T-helper 2 cell treated with Interferon-gamma antibody and Interleukin-4, amounts not matched to agents 5 μg/mL and 100 μg/mL, for 36 hours (primary cell): ENCODE measurements at regions not wholly inside any gene's neighbourhood (a gene's known extent, or its start where the extent isn't known, plus 50 kb on each side); places are given as distances from the start of the nearest gene placed in this dataset.

Experiments used
- DNase-seq: peaks from one replicate; pipeline ENCODE4 v3.0.0; 2021; ENCODE audit warnings: low spot score
- H3K27ac Mint-ChIP-seq: one replicate; pipeline ENCODE4 v1.8.0; 2021; ENCODE audit warnings: mild to moderate bottlenecking, mixed read lengths
- H3K27me3 Mint-ChIP-seq: one replicate; pipeline ENCODE4 v1.8.0; 2021; ENCODE audit warnings: low read depth, mixed read lengths
- H3K36me3 Mint-ChIP-seq: one replicate; pipeline ENCODE4 v1.8.0; 2021; ENCODE audit warnings: low read depth, mixed read lengths
- H3K4me1 Mint-ChIP-seq: one replicate; pipeline ENCODE4 v1.8.0; 2021; ENCODE audit warnings: low read depth, mixed read lengths
- H3K4me3 Mint-ChIP-seq: one replicate; pipeline ENCODE4 v1.8.0; 2022; ENCODE audit warnings: mild to moderate bottlenecking, moderate library complexity, mixed read lengths
- H3K9me3 Mint-ChIP-seq: one replicate; pipeline ENCODE4 v1.8.0; 2021; ENCODE audit warnings: mixed read lengths

GRCh38 chr4:123841447-123842121, 445.0 kb downstream of the SPRY1 start:
- no peaks in the 10 kb centered on the region for H3K27me3 Mint-ChIP-seq
- no peaks in the 10 kb centered on the region for H3K36me3 Mint-ChIP-seq
- H3K9me3 Mint-ChIP-seq, result no peaks in the 10 kb centered on the region
- H3K27ac Mint-ChIP-seq, result no peak overlapping the region
- H3K4me1 Mint-ChIP-seq, result no peaks in the 10 kb centered on the region
- no peak for DNase-seq
- H3K4me3 Mint-ChIP-seq, result no peak overlapping the region

DNA sequence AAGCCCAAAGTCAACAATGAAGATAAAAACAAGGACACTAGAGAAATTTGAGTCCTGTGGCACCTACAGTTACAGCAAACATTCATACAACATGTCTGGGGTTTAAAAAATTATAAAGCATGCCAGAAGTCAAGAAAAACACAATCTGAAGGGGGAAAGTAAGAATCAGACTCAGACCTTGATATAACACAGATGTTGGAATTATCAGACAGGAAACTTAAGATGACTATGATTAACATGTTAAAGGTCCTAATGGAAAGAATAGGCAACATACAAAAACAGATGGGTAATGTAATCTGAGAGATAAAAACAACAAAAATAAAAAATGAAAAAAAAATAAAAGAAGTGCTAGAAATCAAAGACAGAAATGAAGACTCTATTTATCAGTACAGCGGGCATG, 446.5 kb downstream of the SPRY1 start:
- no peak for DNase-seq

DNA sequence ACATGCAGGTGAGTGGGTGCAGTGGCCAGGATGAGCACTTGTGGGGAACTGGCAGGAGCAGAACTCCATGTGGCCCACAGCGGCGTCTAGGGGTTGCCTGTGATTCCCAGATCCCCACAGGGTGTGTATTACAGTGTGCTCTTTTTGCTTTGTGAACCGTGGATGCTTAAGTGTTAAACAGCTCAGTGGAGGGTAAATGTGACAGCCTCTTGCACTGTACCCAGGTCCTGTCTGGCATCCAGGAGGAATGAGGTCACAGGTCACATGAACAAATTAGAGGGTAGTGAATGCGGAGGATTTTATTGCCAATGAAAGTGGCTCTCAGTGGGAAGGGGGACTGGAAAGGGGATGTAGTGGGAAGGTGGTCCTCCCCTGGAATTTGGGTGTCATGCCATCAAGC, 447.8 kb downstream of the SPRY1 start:
- Mint-ChIP-seq H3K4me3 (no peak overlapping the region), H3K27me3 (no peaks in the 10 kb centered on the region), H3K9me3 (no peaks in the 10 kb centered on the region), H3K36me3 (no peaks in the 10 kb centered on the region), H3K4me1 (no peaks in the 10 kb centered on the region), H3K27ac (no peak overlapping the region)
- DNase-seq, result no peak

More for the DNA sequence above, 446.5 kb downstream of the SPRY1 start:
- Mint-ChIP-seq H3K9me3 (no peaks in the 10 kb centered on the region), H3K27me3 (no peaks in the 10 kb centered on the region), H3K4me1 (no peaks in the 10 kb centered on the region), H3K36me3 (no peaks in the 10 kb centered on the region), H3K27ac (no peak overlapping the region), H3K4me3 (no peak overlapping the region)

- Mint-ChIP-seq H3K4me3 (no peak overlapping the region), H3K4me1 (no peaks in the 10 kb centered on the region), H3K27ac (no peak overlapping the region), H3K36me3 (no peaks in the 10 kb centered on the region), H3K9me3 (no peaks in the 10 kb centered on the region), H3K27me3 (no peaks in the 10 kb centered on the region)
- no peak for DNase-seq
These were observed 449.5 kb downstream of the SPRY1 start for GRCh38 chr4:123846092-123846491.

DNA sequence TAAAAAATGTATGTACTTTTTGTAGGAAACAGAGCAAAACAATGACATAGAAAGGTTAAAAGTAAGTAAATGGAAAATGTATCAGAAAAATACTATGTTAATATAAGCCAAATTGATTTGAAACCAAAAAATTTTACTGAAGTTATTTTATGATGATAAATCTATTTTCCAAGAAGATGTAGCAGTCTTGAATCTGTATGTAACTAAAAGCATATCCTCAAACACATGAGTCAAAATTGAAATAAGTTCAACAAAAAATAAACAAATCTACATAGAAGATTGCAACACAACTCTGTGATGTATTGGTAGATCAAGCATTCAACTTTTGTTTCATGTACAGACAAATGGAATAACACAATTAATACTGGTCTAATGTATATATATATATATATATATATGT, 450.0 kb downstream of the SPRY1 start:
- no peak for DNase-seq
- no peak overlapping the region for H3K27ac Mint-ChIP-seq
- no peaks in the 10 kb centered on the region for H3K4me1 Mint-ChIP-seq
- H3K4me3 Mint-ChIP-seq, result no peak overlapping the region
- H3K27me3 Mint-ChIP-seq, result no peaks in the 10 kb centered on the region
- no peaks in the 10 kb centered on the region for H3K36me3 Mint-ChIP-seq
- H3K9me3 Mint-ChIP-seq, result no peaks in the 10 kb centered on the region

DNA sequence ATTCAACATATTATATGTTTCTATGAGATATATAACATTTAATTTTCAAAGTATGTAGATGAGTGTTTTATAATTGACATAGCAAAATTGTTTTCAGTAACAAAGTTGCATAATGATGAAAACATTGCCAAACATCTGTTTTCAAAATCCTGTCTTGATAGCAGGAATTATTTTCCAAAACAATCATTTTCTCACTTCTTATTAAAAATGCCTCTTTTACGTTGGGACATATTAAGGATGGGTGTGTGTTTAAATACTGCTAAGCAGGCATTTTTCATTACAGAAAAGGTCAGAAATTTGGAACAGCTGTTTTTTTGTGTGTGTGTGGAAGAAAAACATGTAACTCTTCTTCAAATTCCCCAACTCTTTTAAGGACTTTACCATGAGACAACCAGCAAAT, 452.0 kb downstream of the SPRY1 start:
- H3K27me3 Mint-ChIP-seq, result no peaks in the 10 kb centered on the region
- no peaks in the 10 kb centered on the region for H3K36me3 Mint-ChIP-seq
- H3K4me1 Mint-ChIP-seq, result no peaks in the 10 kb centered on the region
- no peak for DNase-seq
- H3K4me3 Mint-ChIP-seq, result no peak overlapping the region
- no peak overlapping the region for H3K27ac Mint-ChIP-seq
- no peaks in the 10 kb centered on the region for H3K9me3 Mint-ChIP-seq

- no peak overlapping the region for H3K4me3 Mint-ChIP-seq
- DNase-seq, result no peak
- H3K36me3 Mint-ChIP-seq, result no peaks in the 10 kb centered on the region
- H3K27me3 Mint-ChIP-seq, result no peaks in the 10 kb centered on the region
- no peaks in the 10 kb centered on the region for H3K9me3 Mint-ChIP-seq
- H3K4me1 Mint-ChIP-seq, result no peaks in the 10 kb centered on the region
- H3K27ac Mint-ChIP-seq, result no peak overlapping the region
These were observed 452.9 kb downstream of the SPRY1 start for GRCh38 chr4:123849495-123849894.

GRCh38 chr4:123851521-123851920, 454.9 kb downstream of the SPRY1 start:
- Mint-ChIP-seq H3K27me3 (no peaks in the 10 kb centered on the region), H3K4me3 (no peak overlapping the region), H3K27ac (no peak overlapping the region), H3K9me3 (no peaks in the 10 kb centered on the region), H3K36me3 (no peaks in the 10 kb centered on the region), H3K4me1 (no peaks in the 10 kb centered on the region)
- DNase-seq, result no peak

DNA sequence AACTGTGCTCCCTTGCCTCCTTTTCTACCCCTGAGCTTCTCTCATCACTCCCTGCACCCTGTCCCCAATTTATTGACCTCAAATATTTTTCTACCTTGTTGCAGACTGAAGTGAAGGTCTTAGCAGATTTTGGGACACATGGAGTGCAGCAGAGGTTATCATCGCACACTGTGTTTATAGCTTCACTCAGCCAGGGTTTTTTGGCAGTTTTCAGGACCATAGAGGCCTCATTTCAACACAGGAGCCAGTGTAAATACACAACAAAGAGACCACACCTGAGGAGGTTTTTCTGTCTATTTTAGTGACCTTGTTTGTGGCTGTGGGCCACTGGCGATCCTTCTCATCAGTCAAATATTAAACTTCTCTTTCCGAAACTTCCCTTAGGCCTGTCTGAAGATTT, 457.1 kb downstream of the SPRY1 start:
- no peak overlapping the region for H3K27ac Mint-ChIP-seq
- H3K36me3 Mint-ChIP-seq, result no peaks in the 10 kb centered on the region
- H3K27me3 Mint-ChIP-seq, result peaks cover 3% of the 10 kb centered on the region
- no peaks in the 10 kb centered on the region for H3K4me1 Mint-ChIP-seq
- H3K4me3 Mint-ChIP-seq, result no peak overlapping the region
- DNase-seq, result no peak
- no peaks in the 10 kb centered on the region for H3K9me3 Mint-ChIP-seq

DNA sequence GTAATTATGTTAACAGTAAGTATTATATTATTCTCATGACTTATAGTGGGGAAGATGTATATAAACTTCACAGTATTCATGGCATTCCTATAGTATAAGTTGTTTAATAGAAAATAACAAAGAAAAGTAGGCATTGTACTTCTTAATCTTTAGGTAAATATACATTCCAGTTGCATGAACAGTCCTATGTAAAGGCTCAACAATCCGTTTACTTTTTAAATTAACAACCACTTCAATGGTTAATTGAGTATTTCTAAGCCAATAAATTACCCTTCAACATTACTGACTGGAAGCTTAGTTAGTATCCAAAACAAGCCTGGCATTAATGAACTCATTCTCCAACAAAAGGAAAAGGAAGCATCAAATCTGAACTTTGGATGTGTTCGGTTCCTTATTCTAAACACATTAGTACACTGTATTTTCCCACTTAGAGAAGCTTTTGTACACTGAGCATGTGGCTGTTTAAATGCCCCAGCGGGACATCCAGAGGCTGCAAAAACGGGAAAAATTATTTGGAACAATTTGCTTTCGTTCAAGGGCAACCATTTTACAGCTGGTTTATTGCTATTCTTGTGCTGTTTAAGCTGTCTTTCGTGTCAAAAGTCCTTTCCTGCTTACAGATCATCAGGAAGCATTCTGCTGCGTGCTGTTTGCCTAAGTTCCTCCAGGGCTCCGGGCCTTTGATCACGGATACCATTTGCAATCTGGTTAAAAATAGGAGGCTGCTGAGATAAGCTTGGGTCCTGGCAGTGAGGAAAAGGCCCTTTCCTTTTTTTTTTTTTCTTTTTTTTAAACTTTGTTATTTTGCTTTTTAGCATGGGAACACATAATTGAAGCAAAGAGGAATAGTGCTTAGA, 460.3 kb downstream of the SPRY1 start:
- DNase-seq, result no peak
- Mint-ChIP-seq H3K9me3 (no peaks in the 10 kb centered on the region), H3K4me1 (no peaks in the 10 kb centered on the region), H3K36me3 (no peaks in the 10 kb centered on the region), H3K27me3 (peaks cover 6% of the 10 kb centered on the region), H3K4me3 (no peak overlapping the region), H3K27ac (no peak overlapping the region)

- Mint-ChIP-seq H3K4me3 (no peak overlapping the region), H3K27ac (no peak overlapping the region), H3K9me3 (no peaks in the 10 kb centered on the region), H3K27me3 (peaks cover 6% of the 10 kb centered on the region), H3K36me3 (no peaks in the 10 kb centered on the region), H3K4me1 (no peaks in the 10 kb centered on the region)
- DNase-seq, result no peak
These were observed 461.9 kb downstream of the SPRY1 start for GRCh38 chr4:123858465-123858864.

DNA sequence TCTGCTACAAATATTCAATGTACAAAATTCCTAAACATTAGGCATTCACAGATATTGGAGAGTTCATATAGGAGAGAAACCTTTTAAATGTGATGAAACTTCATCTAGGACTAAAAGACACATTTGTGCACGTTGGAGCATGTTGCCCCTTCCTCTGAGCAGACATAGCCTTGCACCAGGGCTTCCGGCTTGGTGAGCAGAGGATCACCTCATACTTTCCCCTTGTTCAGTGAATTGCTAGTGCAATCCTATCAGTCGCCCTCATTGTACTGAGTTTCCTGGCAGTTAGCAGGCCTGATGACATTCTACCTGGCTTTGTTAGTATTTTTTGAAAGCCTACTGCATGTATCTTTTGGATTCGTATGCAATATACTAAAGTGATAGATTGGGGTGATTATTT, 466.2 kb downstream of the SPRY1 start:
- no peak overlapping the region for H3K4me3 Mint-ChIP-seq
- no peaks in the 10 kb centered on the region for H3K36me3 Mint-ChIP-seq
- H3K9me3 Mint-ChIP-seq, result no peaks in the 10 kb centered on the region
- H3K4me1 Mint-ChIP-seq, result no peaks in the 10 kb centered on the region
- no peak for DNase-seq
- H3K27me3 Mint-ChIP-seq, result peaks cover 6% of the 10 kb centered on the region
- no peak overlapping the region for H3K27ac Mint-ChIP-seq

DNA sequence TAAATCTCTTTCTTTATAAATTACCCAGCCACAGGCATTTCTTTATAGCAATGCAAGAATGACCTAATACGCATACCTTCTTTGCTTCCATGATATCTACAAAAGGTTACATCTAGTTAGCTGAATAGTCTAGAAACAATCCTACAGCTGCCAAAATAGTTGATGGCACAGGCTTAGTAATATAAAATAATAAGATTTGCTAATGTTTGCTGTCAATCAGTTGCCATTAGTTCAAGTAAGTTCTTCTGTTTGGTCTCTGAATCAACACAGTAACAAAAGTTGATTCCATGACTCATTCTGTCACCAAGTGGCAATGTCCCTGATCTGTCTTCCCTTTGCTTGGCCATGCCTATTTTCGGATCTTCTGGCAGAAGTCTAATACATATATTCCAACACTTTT, 470.2 kb downstream of the SPRY1 start:
- H3K4me1 Mint-ChIP-seq, result no peaks in the 10 kb centered on the region
- no peak overlapping the region for H3K27ac Mint-ChIP-seq
- no peaks in the 10 kb centered on the region for H3K36me3 Mint-ChIP-seq
- no peak for DNase-seq
- no peaks in the 10 kb centered on the region for H3K9me3 Mint-ChIP-seq
- no peaks in the 10 kb centered on the region for H3K27me3 Mint-ChIP-seq
- no peak overlapping the region for H3K4me3 Mint-ChIP-seq

DNA sequence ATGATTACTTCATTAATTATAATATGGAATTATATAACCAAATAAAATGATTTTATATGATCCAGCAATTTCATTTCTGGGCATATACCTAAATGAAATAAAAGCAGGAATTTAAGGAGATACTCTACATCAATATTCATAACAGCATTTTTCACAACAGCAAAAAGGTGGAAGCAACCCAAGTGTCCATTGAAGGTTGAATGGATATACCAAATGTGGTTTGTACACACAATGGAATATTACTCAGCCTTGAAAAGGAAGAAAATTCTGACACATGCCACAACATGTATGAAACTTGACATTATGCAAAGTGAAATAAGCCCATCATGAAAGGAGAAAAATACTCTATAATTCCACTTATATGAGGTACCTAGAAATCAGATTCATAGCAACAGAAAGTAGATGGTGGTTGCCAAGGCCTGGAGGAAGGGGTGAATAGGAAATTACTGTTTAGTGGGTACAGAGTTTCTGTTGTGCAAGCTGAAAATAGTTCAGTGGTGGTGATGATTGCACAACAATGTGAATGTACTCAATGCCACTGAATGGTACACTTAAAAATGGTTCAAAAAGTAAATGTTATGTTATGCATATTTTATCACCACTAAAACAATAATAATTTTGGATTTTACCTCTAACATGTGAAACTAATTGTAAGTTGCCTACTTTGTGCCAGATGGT, 471.5 kb downstream of the SPRY1 start:
- no peak overlapping the region for H3K4me3 Mint-ChIP-seq

More for the DNA sequence above, 471.5 kb downstream of the SPRY1 start:
- Mint-ChIP-seq H3K9me3 (no peaks in the 10 kb centered on the region), H3K27me3 (no peaks in the 10 kb centered on the region), H3K27ac (no peak overlapping the region), H3K36me3 (no peaks in the 10 kb centered on the region), H3K4me1 (no peaks in the 10 kb centered on the region)
- DNase-seq, result no peak
